ENCODE measurements at regions not wholly inside any gene's neighbourhood (a gene's known extent, or its start where the extent isn't known, plus 50 kb on each side); places are given as distances from the start of the nearest gene placed in this dataset.

GRCh38 chr6:169342710-169343109 lies 89.1 kb upstream of the THBS2 start:
- Histone ChIP-seq H3K4me1 (ENCODE audit: insufficient read depth, low read length) (peaks cover 25% of the 10 kb centered on the region), H3K27me3 (ENCODE audit: low read length) (no peaks in the 10 kb centered on the region), H2AFZ (ENCODE audit: low read length) (no peak overlapping the region), H3K27ac (ENCODE audit: low read length) (peak overlapping the region; percentile 98), H3K4me2 (ENCODE audit: low read length) (peak overlapping the region; percentile 50), H3K9ac (ENCODE audit: low read length) (peak overlapping the region; percentile 54), H3K9me3 (ENCODE audit: low read length) (no peaks in the 10 kb centered on the region), H3F3A (ENCODE audit: low read length, unreplicated experiment) (peaks cover 3% of the 10 kb centered on the region), H3K79me2 (ENCODE audit: low read length) (no peaks in the 10 kb centered on the region), H3K36me3 (ENCODE audit: low read depth, low read length) (no peaks in the 10 kb centered on the region), H3K4me3 (ENCODE audit: low read length) (no peak overlapping the region), H4K20me1 (ENCODE audit: low read length) (no peaks in the 10 kb centered on the region), H3K9me2 (replicated peaks; ENCODE audit: low read length) (no peaks in the 10 kb centered on the region)
- no TSS peak for BruUV-seq (replicated peaks)
- CTCF ChIA-PET = no interaction called here
- DNase-seq = peak; percentile 59
- intact Hi-C loops (cut with micrococcal nuclease) = no loop called here
- POLR2A ChIA-PET (ENCODE audit: unreplicated experiment) = no interaction called here
- TF ChIP-seq CTCF (conservative IDR thresholded peaks at IDR 0.05; ENCODE audit: low read depth, low read length) = no peak
- no peak for TF ChIP-seq EZH2 (IDR thresholded peaks at IDR 0.05; ENCODE audit: low read length, unreplicated experiment)
- TF ChIP-seq EZH2phosphoT487 (IDR thresholded peaks at IDR 0.05; ENCODE audit: borderline replicate concordance, low read length) = no peak
- no peak; the same call in 1 of the 2 replicates for ATAC-seq

- CTCF ChIA-PET = no interaction called here
- no peaks in the 10 kb centered on the region for H3K9me3 ChIP-seq (ENCODE audit: low read length)
- H3K79me2 ChIP-seq (ENCODE audit: low read length) = no peaks in the 10 kb centered on the region
- H3K9ac ChIP-seq (ENCODE audit: low read length) = peak overlapping the region; percentile 76
- TF ChIP-seq CTCF (conservative IDR thresholded peaks at IDR 0.05; ENCODE audit: low read depth, low read length) = no peak
- TF ChIP-seq EZH2phosphoT487 (IDR thresholded peaks at IDR 0.05; ENCODE audit: borderline replicate concordance, low read length) = no peak
- TF ChIP-seq EZH2 (IDR thresholded peaks at IDR 0.05; ENCODE audit: low read length, unreplicated experiment) = no peak
- intact Hi-C loops (cut with micrococcal nuclease) = no loop called here
- DNase-seq (peak; percentile 9), ATAC-seq (no peak)
- peaks cover 25% of the 10 kb centered on the region for H3K4me1 ChIP-seq (ENCODE audit: insufficient read depth, low read length)
- no peak overlapping the region for H3K4me3 ChIP-seq (ENCODE audit: low read length)
- POLR2A ChIA-PET (ENCODE audit: unreplicated experiment) = no interaction called here
- H4K20me1 ChIP-seq (ENCODE audit: low read length) = no peaks in the 10 kb centered on the region
- H3K36me3 ChIP-seq (ENCODE audit: low read depth, low read length) = no peaks in the 10 kb centered on the region
- peaks cover 3% of the 10 kb centered on the region for H3F3A ChIP-seq (ENCODE audit: low read length, unreplicated experiment)
- peak overlapping the region; percentile 98 for H3K27ac ChIP-seq (ENCODE audit: low read length)
- no TSS peak for BruUV-seq (replicated peaks)
- no peaks in the 10 kb centered on the region for H3K27me3 ChIP-seq (ENCODE audit: low read length)
- H2AFZ ChIP-seq (ENCODE audit: low read length) = no peak overlapping the region
- no peaks in the 10 kb centered on the region for H3K9me2 ChIP-seq (replicated peaks; ENCODE audit: low read length)
- peak overlapping the region; percentile 50 for H3K4me2 ChIP-seq (ENCODE audit: low read length)
Observed at GRCh38 chr6:169341706-169342105, 88.1 kb upstream of the THBS2 start.

DNA sequence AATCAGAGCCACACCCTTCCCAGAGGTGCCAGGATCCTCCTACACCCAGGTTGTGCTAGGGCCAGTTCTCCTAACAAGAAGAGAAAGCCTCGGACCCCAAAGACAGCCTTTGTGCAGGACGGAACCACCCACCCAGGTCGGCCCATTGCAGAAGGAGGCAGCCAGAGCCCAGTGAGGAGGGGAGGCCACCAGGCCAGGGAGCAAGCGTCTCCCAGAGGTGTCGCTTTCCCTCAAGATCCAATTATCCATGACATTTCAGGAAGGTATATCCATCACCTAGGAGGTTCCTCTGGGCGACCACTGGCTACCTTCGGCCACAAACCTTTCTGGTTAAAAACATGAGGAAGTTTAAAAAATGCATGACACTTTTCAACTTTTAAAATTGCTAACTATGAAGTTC lies 87.4 kb upstream of the THBS2 start:
- H3K27me3 ChIP-seq (ENCODE audit: low read length) = no peaks in the 10 kb centered on the region
- no peaks in the 10 kb centered on the region for H3K9me2 ChIP-seq (replicated peaks; ENCODE audit: low read length)
- no peak overlapping the region for H2AFZ ChIP-seq (ENCODE audit: low read length)
- no peaks in the 10 kb centered on the region for H3K9me3 ChIP-seq (ENCODE audit: low read length)
- DNase-seq = no peak
- H3K36me3 ChIP-seq (ENCODE audit: low read depth, low read length) = no peaks in the 10 kb centered on the region
- peaks cover 3% of the 10 kb centered on the region for H3F3A ChIP-seq (ENCODE audit: low read length, unreplicated experiment)
- TF ChIP-seq EZH2 (IDR thresholded peaks at IDR 0.05; ENCODE audit: low read length, unreplicated experiment) (no peak), CTCF (conservative IDR thresholded peaks at IDR 0.05; ENCODE audit: low read depth, low read length) (no peak), EZH2phosphoT487 (IDR thresholded peaks at IDR 0.05; ENCODE audit: borderline replicate concordance, low read length) (no peak)
- no peaks in the 10 kb centered on the region for H4K20me1 ChIP-seq (ENCODE audit: low read length)
- intact Hi-C loops (cut with micrococcal nuclease) = no loop called here
- no peak for ATAC-seq
- H3K9ac ChIP-seq (ENCODE audit: low read length) = no peak overlapping the region
- peaks cover 25% of the 10 kb centered on the region for H3K4me1 ChIP-seq (ENCODE audit: insufficient read depth, low read length)
- no peak overlapping the region for H3K4me3 ChIP-seq (ENCODE audit: low read length)
- CTCF ChIA-PET = no interaction called here
- no peaks in the 10 kb centered on the region for H3K79me2 ChIP-seq (ENCODE audit: low read length)
- BruUV-seq (replicated peaks) = no TSS peak
- POLR2A ChIA-PET (ENCODE audit: unreplicated experiment) = no interaction called here
- H3K4me2 ChIP-seq (ENCODE audit: low read length) = no peak overlapping the region
- no peak overlapping the region for H3K27ac ChIP-seq (ENCODE audit: low read length)

Data from PC-3 (cell line).